ENCODE measurements at regions not wholly inside any gene's neighbourhood (a gene's known extent, or its start where the extent isn't known, plus 50 kb on each side); places are given as distances from the start of the nearest gene placed in this dataset.

DNA sequence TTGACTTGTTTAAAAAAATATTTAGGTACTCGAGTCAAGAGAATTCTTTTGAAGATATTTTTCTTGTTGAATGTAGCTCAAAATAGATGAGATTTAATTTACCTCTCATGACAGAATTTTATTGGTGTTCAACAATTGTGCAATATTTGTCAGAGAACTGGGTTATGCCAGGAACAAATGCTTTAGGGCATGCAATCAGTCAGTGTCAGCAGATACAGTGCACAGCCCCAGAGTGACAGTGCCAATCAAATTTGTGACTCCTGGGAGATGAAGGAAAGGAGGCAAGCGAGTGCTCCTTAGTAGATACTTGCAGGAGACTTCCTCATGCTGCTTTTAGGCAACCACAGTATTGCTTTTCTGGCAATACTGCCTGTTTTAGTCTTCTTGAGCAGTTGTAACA, 81.2 kb upstream of the DSEL start:
- no peak for DNase-seq (ENCODE audit: low read depth in 2 of 2)

DNA sequence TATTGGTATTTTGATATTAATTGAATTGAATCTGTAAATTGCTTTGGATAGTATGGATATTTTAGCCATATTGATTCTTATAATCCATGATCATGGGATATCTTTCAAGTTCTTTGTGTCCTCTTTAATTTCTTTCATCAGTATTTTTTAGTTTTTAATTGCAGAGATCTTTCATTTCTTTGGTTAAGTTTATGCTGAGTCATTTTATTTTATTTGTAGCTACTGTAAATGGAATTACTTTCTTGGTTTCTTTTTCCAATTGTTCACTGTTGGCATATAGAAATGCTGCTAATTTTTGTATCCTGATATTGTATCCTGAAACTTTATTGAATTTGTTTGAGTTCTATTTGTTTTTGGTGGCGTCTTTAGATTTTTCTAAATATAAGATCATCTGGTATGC, 79.5 kb upstream of the DSEL start:
- no peak for DNase-seq (ENCODE audit: low read depth in 2 of 2)

- no peak for DNase-seq (ENCODE audit: low read depth in 2 of 2)
Observed at GRCh38 chr18:67590571-67591141, 74.1 kb upstream of the DSEL start.

DNA sequence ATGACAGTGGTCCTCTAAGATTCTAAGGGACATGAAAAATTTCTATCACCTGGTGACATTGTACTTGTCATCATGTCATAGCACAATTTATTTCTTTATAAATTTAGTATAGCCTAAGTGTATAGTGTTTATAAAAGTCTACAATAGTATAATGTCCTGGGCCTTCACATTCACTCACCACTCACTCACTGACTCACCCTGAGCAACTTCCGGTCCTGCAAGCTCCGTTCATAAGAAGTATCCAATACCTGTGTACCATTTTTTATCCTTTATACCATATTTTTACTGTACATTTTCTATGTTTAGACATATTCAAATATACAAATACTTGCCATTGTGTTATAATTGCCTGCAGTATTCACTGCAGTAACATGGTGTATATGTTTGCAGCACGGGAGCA, 72.8 kb upstream of the DSEL start:
- no peak for DNase-seq (ENCODE audit: low read depth in 2 of 2)

GRCh38 chr18:67586101-67586500, 69.6 kb upstream of the DSEL start:
- no peak for DNase-seq (ENCODE audit: low read depth in 2 of 2)

GRCh38 chr18:67583621-67584020, 67.1 kb upstream of the DSEL start:
- DNase-seq (ENCODE audit: low read depth in 2 of 2), result no peak

DNA sequence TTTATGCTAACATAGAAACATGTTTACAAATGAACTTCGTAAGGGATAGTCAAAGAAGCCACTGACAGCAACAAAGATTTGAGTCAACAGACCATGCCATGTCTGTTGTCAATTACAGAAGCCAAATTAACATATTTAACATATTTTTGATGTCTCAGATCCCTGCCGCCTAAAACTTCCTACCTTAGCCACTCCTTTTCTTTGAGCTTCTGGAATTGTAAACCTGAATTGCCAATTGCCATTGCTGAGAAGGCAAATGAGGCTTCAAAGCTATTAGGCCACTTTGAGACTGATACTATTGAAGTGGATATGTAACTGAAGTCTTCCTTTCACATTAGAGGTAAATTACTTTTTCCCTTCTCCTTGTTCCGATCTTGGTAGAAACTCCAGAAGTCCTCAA, 66.0 kb upstream of the DSEL start:
- no peak for DNase-seq (ENCODE audit: low read depth in 2 of 2)

DNA sequence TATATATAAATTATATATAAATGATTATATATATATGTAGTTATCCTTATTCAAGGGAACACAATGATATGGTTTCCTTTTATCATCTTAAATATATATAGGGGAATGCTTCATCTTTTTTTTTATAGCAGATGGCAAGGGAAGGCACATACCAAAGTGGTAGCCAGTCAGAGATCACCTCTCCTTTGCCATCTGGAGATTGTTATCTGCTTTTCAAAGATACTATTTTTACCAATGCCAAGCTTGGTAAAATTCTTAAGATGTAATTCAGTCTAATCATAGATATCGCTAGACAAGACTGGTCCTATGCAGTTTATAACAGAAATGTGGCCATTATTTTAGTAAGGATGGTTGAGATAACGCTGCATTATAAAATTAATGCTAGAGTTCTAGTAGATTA, 64.7 kb upstream of the DSEL start:
- DNase-seq (ENCODE audit: low read depth in 2 of 2), result no peak

DNA sequence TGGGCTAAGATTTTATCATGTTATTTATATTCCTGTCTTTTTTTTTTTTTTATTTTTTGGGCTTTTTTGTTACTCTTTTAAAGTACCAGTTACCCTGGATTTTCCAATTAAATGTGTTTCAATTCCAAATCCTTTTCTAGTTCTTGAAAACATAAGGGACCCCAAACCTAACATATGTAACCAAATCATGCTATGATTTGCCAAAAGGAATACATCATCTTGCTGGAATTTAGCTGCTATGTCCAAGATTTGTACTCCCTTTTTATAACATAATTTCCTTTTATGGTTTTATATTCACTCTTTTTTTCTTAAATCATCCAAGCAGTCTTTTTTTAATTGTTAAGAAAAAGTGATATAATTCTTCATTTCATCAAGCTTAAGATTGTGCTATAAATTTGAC, 60.9 kb upstream of the DSEL start:
- DNase-seq (ENCODE audit: low read depth in 2 of 2), result no peak

DNA sequence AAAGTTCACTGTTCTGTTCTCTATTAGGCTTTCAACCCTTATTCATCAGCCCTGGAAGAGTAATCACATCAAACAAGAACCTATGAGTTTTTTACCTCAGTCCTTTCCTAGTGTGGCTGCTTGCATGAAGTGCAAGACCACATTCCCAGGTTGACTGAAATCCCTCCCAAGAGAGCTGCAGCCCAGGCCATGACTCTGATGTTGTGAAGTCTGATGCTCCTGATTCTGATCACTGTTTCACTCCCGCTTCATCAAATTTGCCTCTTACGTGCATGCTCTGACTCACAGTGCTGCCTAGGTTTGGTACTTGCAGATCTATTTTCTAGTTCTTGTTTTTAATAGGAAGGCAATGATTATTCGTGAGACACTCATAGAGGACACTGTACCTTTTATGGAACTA, 58.2 kb upstream of the DSEL start:
- DNase-seq (ENCODE audit: low read depth in 2 of 2), result no peak

DNA sequence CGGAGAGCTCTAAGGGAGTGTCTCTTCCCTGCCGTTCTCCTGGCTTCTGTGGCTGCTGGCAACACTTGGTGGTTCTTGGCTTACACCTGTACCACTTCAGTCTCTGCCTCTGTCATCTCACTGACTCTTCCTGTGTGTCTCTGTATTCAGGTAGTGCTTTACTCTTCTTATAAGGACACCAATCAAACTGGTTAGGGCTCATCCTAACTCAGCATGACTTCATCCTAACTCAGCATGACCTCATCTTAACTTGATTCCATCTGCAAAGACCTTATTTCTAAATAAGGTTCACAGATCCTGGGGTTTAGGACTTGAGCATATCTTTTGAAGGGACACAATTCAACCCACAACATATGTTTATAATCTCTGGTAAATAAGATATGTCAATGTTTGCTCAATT, 51.6 kb upstream of the DSEL start:
- no peak for DNase-seq (ENCODE audit: low read depth in 2 of 2)
